Thyroid gland (tissue), 4 donors: ENCODE measurements at regions not wholly inside any gene's neighbourhood (a gene's known extent, or its start where the extent isn't known, plus 50 kb on each side); places are given as distances from the start of the nearest gene placed in this dataset.

Experiments
- DNase-seq, 2 donors: peaks; one replicate each; pipeline ENCODE4 v3.0.0-alpha.2; 2019
- H3K27ac ChIP-seq, 3 donors: fragments of 200-600 bp; sonication (generic); 1 replicate in 2 of 3; 2 replicates in 1 of 3; pipeline ENCODE4 v1.5.1; 2016 to 2019; ENCODE audit warnings: mild to moderate bottlenecking in 1 of 3, moderate library complexity in 1 of 3
- H3K27me3 ChIP-seq: fragments of 200-600 bp; sonication (generic); one replicate; pipeline ENCODE4 v1.5.1; 2019
- H3K36me3 ChIP-seq, 2 donors: fragments of 200-600 bp; sonication (generic); one replicate each; pipeline ENCODE4 v1.5.1; 2016 to 2019
- H3K4me1 ChIP-seq, 2 donors: fragments of 200-600 bp; sonication (generic); one replicate each; pipeline ENCODE4 v1.5.1; 2017 to 2019
- H3K4me3 ChIP-seq, 3 donors: fragments of 200-600 bp; sonication (generic); replicated peaks in 1 of 3; 1 replicate in 2 of 3; 2 replicates in 1 of 3; pipeline ENCODE4 v1.5.1; 2016; ENCODE audit warnings: mild to moderate bottlenecking in 1 of 3
- H3K9me3 ChIP-seq: fragments of 200-600 bp; sonication (generic); one replicate; pipeline ENCODE4 v1.5.1; 2017
- CTCF ChIP-seq, 6 experiments: fragments of 200-600 bp in 3 of 6; fragments of 450-650 bp in 3 of 6; sonication (generic) in 3 of 6; IDR thresholded peaks; one replicate each; pipeline ENCODE4 v1.5.1; 2016 to 2019; ENCODE audit warnings: antibody characterized with exemption in 6 of 6, mild to moderate bottlenecking in 2 of 6, inconsistent platforms in 1 of 6, moderate library complexity in 1 of 6
- POLR2A ChIP-seq, 2 donors: fragments of 450-650 bp; IDR thresholded peaks; one replicate each; pipeline ENCODE4 v1.6.1; 2017; ENCODE audit warnings: antibody characterized with exemption in 2 of 2, mild to moderate bottlenecking in 2 of 2, moderate library complexity in 1 of 2
- WGBS, 2 donors: methylation state at CpG; one replicate each; pipeline ENCODE4 v1.1.5; 2017; 5-methylcytosine and 5-hydroxymethylcytosine counted together
- intact Hi-C: fragments of 100-400 bp; cut with DNase I; formaldehyde crosslinking; loops from one replicate; pipeline ENCODE4 v1.15.1; 2023

- H3K36me3 ChIP-seq: no peaks in the 10 kb centered on the region
- intact Hi-C loops: no loop called here
- no peaks in the 10 kb centered on the region for H3K27me3 ChIP-seq
- H3K4me1 ChIP-seq: no peaks in the 10 kb centered on the region
- WGBS, 2 donors: 32 to 43% methylated on average over 2 of the region's 2 CpGs
- DNase-seq: no peak
- no peaks in the 10 kb centered on the region for H3K9me3 ChIP-seq
- H3K27ac ChIP-seq: no peak overlapping the region
- H3K4me3 ChIP-seq: no peak overlapping the region
- TF ChIP-seq CTCF (IDR thresholded peaks at IDR 0.05): no peak
- no peak for TF ChIP-seq POLR2A (IDR thresholded peaks at IDR 0.05)
Measured at GRCh38 chr4:60744767-60745166, 455.4 kb upstream of the ADGRL3 start.

GRCh38 chr4:60745800-60746571 is 454.1 kb upstream of the ADGRL3 start:
- no peak for DNase-seq
- 72 to 74% methylated on average over 3 of the region's 3 CpGs for WGBS, 2 donors
- Histone ChIP-seq H3K4me3 (no peak overlapping the region), H3K4me1 (no peaks in the 10 kb centered on the region), H3K36me3 (no peaks in the 10 kb centered on the region), H3K27ac (no peak overlapping the region), H3K27me3 (no peaks in the 10 kb centered on the region), H3K9me3 (no peaks in the 10 kb centered on the region)
- intact Hi-C loops: no loop called here
- TF ChIP-seq CTCF (IDR thresholded peaks at IDR 0.05) (no peak), POLR2A (IDR thresholded peaks at IDR 0.05) (no peak)

DNA sequence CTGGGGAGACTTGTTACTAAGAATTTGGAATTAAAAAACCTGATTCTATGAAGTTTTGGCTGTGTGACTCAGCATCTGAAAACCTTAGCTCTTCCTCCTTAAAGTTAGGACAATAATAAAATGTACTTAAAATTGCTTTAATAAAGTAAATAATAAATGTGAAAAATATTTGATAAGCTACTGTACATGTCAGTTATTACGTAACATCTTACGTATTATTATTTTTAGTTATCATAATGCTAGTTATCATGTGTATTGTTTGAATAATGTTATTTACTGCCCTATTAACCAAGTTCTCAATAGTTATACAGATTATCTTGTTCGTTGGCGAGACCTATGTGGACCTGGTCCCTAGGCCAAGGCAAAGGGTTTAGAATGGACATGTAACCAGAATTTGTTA is 449.2 kb upstream of the ADGRL3 start:
- Histone ChIP-seq H3K27me3 (no peaks in the 10 kb centered on the region), H3K4me3 (no peak overlapping the region), H3K27ac (no peak overlapping the region), H3K36me3 (no peaks in the 10 kb centered on the region), H3K9me3 (no peaks in the 10 kb centered on the region), H3K4me1 (no peaks in the 10 kb centered on the region)
- 92 to 94% methylated on average over 4 of the region's 4 CpGs for WGBS, 2 donors
- DNase-seq: no peak
- intact Hi-C loops: no loop called here
- TF ChIP-seq CTCF (IDR thresholded peaks at IDR 0.05) (no peak), POLR2A (IDR thresholded peaks at IDR 0.05) (no peak)

- H3K36me3 ChIP-seq: no peaks in the 10 kb centered on the region
- H3K4me3 ChIP-seq: no peak overlapping the region
- H3K27ac ChIP-seq: no peak overlapping the region
- intact Hi-C loops: no loop called here
- no peak for DNase-seq
- no peak for TF ChIP-seq CTCF (IDR thresholded peaks at IDR 0.05)
- TF ChIP-seq POLR2A (IDR thresholded peaks at IDR 0.05): no peak
- H3K27me3 ChIP-seq: no peaks in the 10 kb centered on the region
- 64 to 86% methylated on average over 1 of the region's 1 CpG for WGBS, 2 donors
- no peaks in the 10 kb centered on the region for H3K4me1 ChIP-seq
- H3K9me3 ChIP-seq: no peaks in the 10 kb centered on the region
Measured at GRCh38 chr4:60757986-60758680, 442.0 kb upstream of the ADGRL3 start.
